Lung (tissue), 11 donors: ENCODE measurements at regions not wholly inside any gene's neighbourhood (a gene's known extent, or its start where the extent isn't known, plus 50 kb on each side); places are given as distances from the start of the nearest gene placed in this dataset.
"Not testable (repeated sequence)": the region's sequence is repeated elsewhere in the genome, so short reads cannot be mapped to it uniquely, and the experiment has no call there.

Experiments used
- ATAC-seq: fragments of 200-7000 bp; cut with Tn5 transposase; one replicate; pipeline ENCODE4 v1.9.1; 2020; ENCODE audit warnings: moderate number of reproducible peaks; ENCODE audit not compliant: insufficient read depth, low FRiP score
- DNase-seq, 3 donors: peaks; one replicate each; pipeline ENCODE4 v3.0.0-alpha.2; 2013 to 2017
- H3K27ac ChIP-seq, 2 donors: one replicate each; pipeline ENCODE4 v1.5.1; 2013; ENCODE audit warnings: mild to moderate bottlenecking in 2 of 2, moderate library complexity in 2 of 2, control low read depth in 1 of 2, inconsistent platforms in 1 of 2, low read depth in 1 of 2, low read length in 1 of 2
- H3K27me3 ChIP-seq, 3 donors: one replicate each; pipeline ENCODE4 v1.5.1; 2013; ENCODE audit warnings: low read length in 2 of 3; ENCODE audit not compliant: control insufficient read depth in 3 of 3, insufficient read depth in 3 of 3
- H3K36me3 ChIP-seq, 4 donors: one replicate each; pipeline ENCODE4 v1.5.1; 2013; ENCODE audit warnings: low read length in 4 of 4, mild to moderate bottlenecking in 1 of 4, moderate library complexity in 1 of 4; ENCODE audit not compliant: control insufficient read depth in 4 of 4, insufficient read depth in 4 of 4
- H3K4me1 ChIP-seq, 5 donors: one replicate each; pipeline ENCODE4 v1.5.1; 2013; ENCODE audit warnings: low read length in 5 of 5, mild to moderate bottlenecking in 2 of 5, moderate library complexity in 1 of 5; ENCODE audit not compliant: control insufficient read depth in 5 of 5, insufficient read depth in 5 of 5
- H3K4me3 ChIP-seq: one replicate; pipeline ENCODE4 v1.5.1; 2013; ENCODE audit warnings: mild to moderate bottlenecking, control low read depth, moderate library complexity
- H3K9ac ChIP-seq, 2 donors: one replicate each; pipeline ENCODE4 v1.5.1; 2013; ENCODE audit warnings: low read length in 2 of 2, control low read depth in 1 of 2; ENCODE audit not compliant: insufficient read depth in 1 of 2
- H3K9me3 ChIP-seq, 4 donors: one replicate each; pipeline ENCODE4 v1.5.1; 2013; ENCODE audit warnings: low read length in 3 of 4, mild to moderate bottlenecking in 1 of 4, moderate library complexity in 1 of 4; ENCODE audit not compliant: control insufficient read depth in 4 of 4, insufficient read depth in 3 of 4
- CTCF ChIP-seq: IDR thresholded peaks from 2 replicates; pipeline ENCODE4 v1.5.1; 2012; ENCODE audit warnings: mild to moderate bottlenecking; ENCODE audit errors: control extremely low read depth, extremely low read depth
- WGBS, 2 donors: extraction: QIAGEN DNeasy Blood & Tissue Kit; methylation state at CpG; one replicate each; pipeline ENCODE4 v1.1.7; 2013; 5-methylcytosine and 5-hydroxymethylcytosine counted together
- donor health status: control.
- donor health status: control.
- donor health status: Bipolar disorder and iron deficiency.
- donor health status: healthy.
- donor health status: DM: yes; HTN: yes; CAD: no.

GRCh38 chr1:168466714-168467131 is 77.1 kb downstream of the XCL2 start:
- DNase-seq (no peak), ATAC-seq (no peak)
- Histone ChIP-seq H3K9ac (peak overlapping the region in 1 of 2 donors; percentile 15), H3K27me3 (no peaks in the 10 kb centered on the region), H3K36me3 (no peaks in the 10 kb centered on the region), H3K4me3 (no peak overlapping the region), H3K4me1 (peaks cover 0 to 12% (median 4%) of the 10 kb centered on the region in 5 donors), H3K27ac (no peak overlapping the region), H3K9me3 (no peaks in the 10 kb centered on the region)
- no peak for TF ChIP-seq CTCF
- 72 to 79% methylated on average over 1 of the region's 1 CpG for WGBS, 2 donors

GRCh38 chr1:168466092-168466713 is 77.6 kb downstream of the XCL2 start:
- Histone ChIP-seq H3K36me3 (no peaks in the 10 kb centered on the region), H3K27me3 (no peaks in the 10 kb centered on the region), H3K9ac (peak overlapping the region in 1 of 2 donors; percentile 15), H3K9me3 (peaks cover 0 to 1% (median 0%) of the 10 kb centered on the region in 4 donors), H3K27ac (no peak overlapping the region), H3K4me1 (peaks cover 0 to 12% (median 4%) of the 10 kb centered on the region in 5 donors), H3K4me3 (no peak overlapping the region)
- DNase-seq (peak; percentile 42 to 75 (median 55)), ATAC-seq (no peak)
- TF ChIP-seq CTCF, result no peak
- 5 to 16% methylated on average over 5 of the region's 5 CpGs for WGBS, 2 donors

- not testable (repeated sequence) for DNase-seq, H3K9me3 ChIP-seq, H3K9ac ChIP-seq, H3K27ac ChIP-seq, H3K4me3 ChIP-seq, ATAC-seq, H3K36me3 ChIP-seq, H3K27me3 ChIP-seq, H3K4me1 ChIP-seq
- 92 to 96% methylated on average over 3 of the region's 3 CpGs for WGBS, 2 donors
These were observed 82.7 kb downstream of the XCL2 start for GRCh38 chr1:168461108-168461507.

- not testable (repeated sequence) for H3K27me3 ChIP-seq, H3K4me3 ChIP-seq, H3K36me3 ChIP-seq, H3K9ac ChIP-seq, DNase-seq, H3K4me1 ChIP-seq, H3K9me3 ChIP-seq, H3K27ac ChIP-seq, ATAC-seq
- 91 to 94% methylated on average over 8 of the region's 8 CpGs for WGBS, 2 donors
These were observed 86.5 kb downstream of the XCL2 start for GRCh38 chr1:168457296-168457695.
